Panc1 (cell line): ENCODE measurements at regions not wholly inside any gene's neighbourhood (a gene's known extent, or its start where the extent isn't known, plus 50 kb on each side); places are given as distances from the start of the nearest gene placed in this dataset.

Source experiments
- ATAC-seq: fragments of 200-7000 bp; cut with Tn5 transposase; 2 replicates; pipeline ENCODE4 v1.9.1; 2020; ENCODE audit warnings: mild to moderate bottlenecking, moderate library complexity
- BruUV-seq: library from RNA; stranded (reverse); fragments of 400-500 nt; replicated peaks from 2 replicates; lab custom pipeline; 2021; lab: Mats Ljungman, UMichigan
- CTCF ChIA-PET: fragments of 300-600 bp; sonication (Branson Sonifier 250); formaldehyde crosslinking; loops from one replicate; lab custom pipeline; 2022; ENCODE audit warnings: antibody characterized with exemption; lab: Charles Lee
- POLR2A ChIA-PET: fragments of 300-600 bp; sonication (Branson Sonifier 250); formaldehyde crosslinking; loops from one replicate; lab custom pipeline; 2022; ENCODE audit warnings: antibody characterized with exemption; lab: Charles Lee
- DNase-seq: peaks from one replicate; pipeline ENCODE4 v3.0.0-alpha.2; 2010; ENCODE audit warnings: low read depth, low spot score
- H3K27ac ChIP-seq: 2 replicates; pipeline ENCODE4 v1.5.1; 2011; ENCODE audit warnings: mild to moderate bottlenecking, low read length, inconsistent platforms
- H3K27me3 ChIP-seq: fragments of 200-500 bp; sonication (Bioruptor generic); 2 replicates; pipeline ENCODE4 v1.6.0; 2014; ENCODE audit warnings: low read length, inconsistent platforms; ENCODE audit not compliant: control insufficient read depth, insufficient read depth
- H3K36me3 ChIP-seq: fragments of 200-500 bp; sonication (Bioruptor generic); 2 replicates; pipeline ENCODE4 v1.5.1; 2014; ENCODE audit warnings: inconsistent platforms, mild to moderate bottlenecking, low read length, moderate library complexity; ENCODE audit not compliant: control insufficient read depth, insufficient read depth
- H3K4me1 ChIP-seq: 2 replicates; pipeline ENCODE4 v1.5.1; 2011; ENCODE audit warnings: inconsistent platforms, mild to moderate bottlenecking, low read length, moderate library complexity; ENCODE audit not compliant: control insufficient read depth, insufficient read depth
- H3K4me3 ChIP-seq, 2 experiments: 2 replicates each; pipeline ENCODE4 v1.5.1; 2011 to 2012; ENCODE audit warnings: low read depth in 2 of 2, low read length in 2 of 2, mild to moderate bottlenecking in 2 of 2, inconsistent platforms in 1 of 2, moderate library complexity in 1 of 2
- H3K9me3 ChIP-seq: fragments of 200-500 bp; sonication (Bioruptor generic); 2 replicates; pipeline ENCODE4 v1.5.1; 2014; ENCODE audit warnings: low read depth, mild to moderate bottlenecking, inconsistent platforms, low read length, moderate library complexity; ENCODE audit not compliant: control insufficient read depth, insufficient read depth
- CTCF ChIP-seq: fragments of 450-650 bp; IDR thresholded peaks from 2 replicates; pipeline ENCODE4 v1.5.1; 2017; ENCODE audit warnings: mild to moderate bottlenecking
- POLR2AphosphoS5 ChIP-seq: IDR thresholded peaks from 2 replicates; pipeline ENCODE4 v1.6.1; 2012; ENCODE audit warnings: mild to moderate bottlenecking, low read depth, low read length, moderate library complexity
- REST ChIP-seq, 2 experiments: IDR thresholded peaks; 2 replicates each; pipeline ENCODE4 v1.6.1; 2011 to 2012; ENCODE audit warnings: low read depth in 2 of 2, control low read depth in 1 of 2, low read length in 1 of 2, mild to moderate bottlenecking in 1 of 2, moderate library complexity in 1 of 2; ENCODE audit not compliant: insufficient read depth in 1 of 2
- SIN3A ChIP-seq: IDR thresholded peaks from 2 replicates; pipeline ENCODE4 v1.6.1; 2012; ENCODE audit warnings: low read depth, mild to moderate bottlenecking, low read length, moderate library complexity, borderline replicate concordance; ENCODE audit not compliant: insufficient read depth
- TCF7L2 ChIP-seq: IDR thresholded peaks from 2 replicates; pipeline ENCODE4 v1.6.1; 2011; ENCODE audit warnings: mild to moderate bottlenecking, low read depth, low read length, inconsistent platforms
- in situ Hi-C: cut with HindIII; loops from 2 replicates; pipeline ENCODE4 v1.10.0; 2016; ENCODE audit warnings: low sequenced_read_pairs, low pct_unique_long_range_greater_than_20kb
- intact Hi-C: fragments of 100-400 bp; cut with micrococcal nuclease; formaldehyde crosslinking; loops from one replicate; pipeline ENCODE4 v1.10.0; 2022; ENCODE audit not compliant: unreplicated experiment

- H3K36me3 ChIP-seq: no peaks in the 10 kb centered on the region
- in situ Hi-C loops (no loop called here), intact Hi-C loops (no loop called here)
- no peaks in the 10 kb centered on the region; the same call in 1 of the 2 replicates for H3K9me3 ChIP-seq
- H3K4me3 ChIP-seq: no peak overlapping the region
- ChIA-PET POLR2A (no interaction called here), CTCF (no interaction called here)
- ATAC-seq (no peak), DNase-seq (no peak)
- H3K4me1 ChIP-seq: no peaks in the 10 kb centered on the region
- H3K27me3 ChIP-seq: no peaks in the 10 kb centered on the region
- no TSS peak for BruUV-seq
- TF ChIP-seq POLR2AphosphoS5 (no peak), CTCF (no peak), SIN3A (no peak), REST (IDR thresholded peaks at IDR 0.05; ENCODE audit: insufficient read depth in 1 of 2, low read depth in 2 of 2, low read length in 1 of 2) (no peak)
- H3K27ac ChIP-seq: no peak overlapping the region
Observed at GRCh38 chr4:124464836-124465235, 247.7 kb downstream of the ANKRD50 start.

- ATAC-seq: no peak
- ChIA-PET CTCF (no interaction called here), POLR2A (no interaction called here)
- BruUV-seq: no TSS peak
- intact Hi-C loops: no loop called here
- Histone ChIP-seq H3K36me3 (no peaks in the 10 kb centered on the region), H3K4me3 (no peak overlapping the region), H3K9me3 (no peaks in the 10 kb centered on the region), H3K4me1 (no peaks in the 10 kb centered on the region), H3K27ac (no peak overlapping the region), H3K27me3 (no peaks in the 10 kb centered on the region)
- DNase-seq: no peak
- in situ Hi-C loops: no loop called here
- TF ChIP-seq CTCF (no peak), POLR2AphosphoS5 (no peak), SIN3A (no peak), REST (IDR thresholded peaks at IDR 0.05; ENCODE audit: insufficient read depth in 1 of 2, low read depth in 2 of 2, low read length in 1 of 2) (no peak), TCF7L2 (no peak)
Observed at GRCh38 chr4:124468360-124468759, 244.2 kb downstream of the ANKRD50 start.
